ENCODE measurements at regions not wholly inside any gene's neighbourhood (a gene's known extent, or its start where the extent isn't known, plus 50 kb on each side); places are given as distances from the start of the nearest gene placed in this dataset.

DNA sequence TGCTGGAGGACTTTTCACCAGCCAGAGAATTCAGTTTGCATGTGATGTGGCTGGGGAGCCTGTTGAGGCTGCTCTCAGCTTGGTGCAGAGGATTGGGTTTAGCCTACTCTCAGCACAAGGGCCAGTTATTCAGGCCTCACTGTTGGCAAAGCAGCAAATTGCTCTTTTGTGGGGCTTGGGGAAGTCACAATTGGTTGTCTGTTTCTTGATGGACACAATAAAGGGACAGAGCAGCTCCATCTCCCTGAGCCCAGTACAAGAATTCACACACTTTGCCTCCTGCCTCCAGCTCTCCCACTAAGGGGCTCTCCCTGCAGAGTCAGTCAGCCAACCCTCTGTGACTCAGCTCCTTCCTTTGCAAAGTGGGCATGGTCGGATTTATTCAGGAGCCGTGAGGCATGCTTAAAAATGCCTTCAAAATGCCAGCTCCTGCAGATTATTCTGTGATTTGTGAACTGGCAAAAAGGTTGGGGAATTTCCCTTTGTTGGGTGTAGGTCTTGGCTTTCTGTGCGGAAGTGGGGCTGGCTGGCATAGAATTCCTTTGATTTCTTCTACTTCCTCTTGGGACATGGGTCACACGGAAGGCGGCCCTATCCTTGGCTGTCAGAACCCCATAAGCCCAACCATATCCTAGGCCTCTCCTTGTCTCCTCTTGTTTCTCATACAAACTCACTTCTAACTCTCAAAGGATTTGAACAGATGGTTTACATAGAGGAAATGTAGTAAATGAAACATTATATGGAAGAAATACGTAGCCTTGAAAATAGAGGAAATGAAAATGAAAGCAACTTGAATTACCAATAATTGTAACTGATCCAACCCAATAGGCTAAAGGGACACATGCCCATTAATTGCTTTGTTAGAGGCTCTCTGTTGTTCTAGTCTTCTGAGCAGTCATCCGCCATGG is 118.7 kb upstream of the CD180 start:
- TF ChIP-seq, protein P1, sequence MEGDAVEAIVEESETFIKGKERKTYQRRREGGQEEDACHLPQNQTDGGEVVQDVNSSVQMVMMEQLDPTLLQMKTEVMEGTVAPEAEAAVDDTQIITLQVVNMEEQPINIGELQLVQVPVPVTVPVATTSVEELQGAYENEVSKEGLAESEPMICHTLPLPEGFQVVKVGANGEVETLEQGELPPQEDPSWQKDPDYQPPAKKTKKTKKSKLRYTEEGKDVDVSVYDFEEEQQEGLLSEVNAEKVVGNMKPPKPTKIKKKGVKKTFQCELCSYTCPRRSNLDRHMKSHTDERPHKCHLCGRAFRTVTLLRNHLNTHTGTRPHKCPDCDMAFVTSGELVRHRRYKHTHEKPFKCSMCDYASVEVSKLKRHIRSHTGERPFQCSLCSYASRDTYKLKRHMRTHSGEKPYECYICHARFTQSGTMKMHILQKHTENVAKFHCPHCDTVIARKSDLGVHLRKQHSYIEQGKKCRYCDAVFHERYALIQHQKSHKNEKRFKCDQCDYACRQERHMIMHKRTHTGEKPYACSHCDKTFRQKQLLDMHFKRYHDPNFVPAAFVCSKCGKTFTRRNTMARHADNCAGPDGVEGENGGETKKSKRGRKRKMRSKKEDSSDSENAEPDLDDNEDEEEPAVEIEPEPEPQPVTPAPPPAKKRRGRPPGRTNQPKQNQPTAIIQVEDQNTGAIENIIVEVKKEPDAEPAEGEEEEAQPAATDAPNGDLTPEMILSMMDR (IDR thresholded peaks at IDR 0.05), result no peak
- no peak for TF ChIP-seq POLR2A (IDR thresholded peaks at IDR 0.05)

Data from Peyer's patch (tissue), 4 donors.